Cardiac fibroblast (primary cell): ENCODE measurements at regions not wholly inside any gene's neighbourhood (a gene's known extent, or its start where the extent isn't known, plus 50 kb on each side); places are given as distances from the start of the nearest gene placed in this dataset.

ENCODE experiments used
- DNase-seq, 2 donors: peaks; one replicate each; pipeline versions ENCODE4 v3.0.0 to v3.0.0-alpha.2; 2010; ENCODE audit warnings: low read depth in 2 of 2
- H3K4me3 ChIP-seq, 2 donors: replicated peaks in 1 of 2; 1 replicate in 1 of 2; 2 replicates in 1 of 2; pipeline ENCODE4 v1.5.1; 2011; ENCODE audit warnings: low read depth in 2 of 2, low read length in 2 of 2, mild to moderate bottlenecking in 2 of 2, moderate library complexity in 1 of 2
- CTCF ChIP-seq: IDR thresholded peaks from one replicate; pipeline ENCODE4 v1.5.1; 2011; ENCODE audit warnings: low read depth, mild to moderate bottlenecking, low read length, inconsistent platforms

- no peak overlapping the region for H3K4me3 ChIP-seq
- DNase-seq: no peak
- no peak for TF ChIP-seq CTCF
These were observed 53.1 kb upstream of the ATF7IP2 start for GRCh38 chr16:10332775-10333174.

DNA sequence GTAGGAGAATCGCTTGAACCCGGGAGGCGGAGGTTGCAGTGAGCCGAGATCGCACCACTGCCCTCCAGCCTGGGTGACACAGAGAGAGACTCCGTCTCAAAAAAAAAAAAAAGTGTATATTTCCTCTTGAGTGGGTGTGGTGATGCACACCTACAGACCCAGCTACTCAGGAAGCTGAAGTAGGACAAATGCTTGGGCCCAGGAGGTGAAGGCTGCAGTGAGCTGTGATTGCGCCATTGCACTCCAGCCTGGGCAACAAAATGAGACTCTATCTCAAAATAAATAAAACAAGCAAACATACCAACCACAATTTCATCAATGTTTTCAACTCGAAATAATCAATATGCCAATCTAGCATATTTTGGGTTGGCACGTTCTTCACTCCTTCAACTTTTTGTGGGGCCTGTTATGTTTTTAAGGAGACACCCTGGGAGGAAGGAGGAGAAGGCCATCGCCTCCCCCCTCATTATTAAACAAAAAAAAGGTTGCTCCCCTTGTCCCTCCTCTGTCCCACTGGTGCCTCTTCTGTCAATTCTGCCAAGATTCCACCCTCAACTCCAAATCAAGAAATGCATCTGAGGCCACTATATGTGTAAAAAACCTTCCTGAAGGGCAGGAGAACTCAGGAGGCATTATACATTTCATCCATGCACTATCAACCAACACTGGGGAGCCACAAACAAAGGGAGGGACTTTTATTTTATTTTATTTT is 52.4 kb upstream of the ATF7IP2 start:
- no peak overlapping the region for H3K4me3 ChIP-seq
- no peak for TF ChIP-seq CTCF
- DNase-seq: no peak

- no peak for DNase-seq
- no peak overlapping the region for H3K4me3 ChIP-seq
- no peak for TF ChIP-seq CTCF
These were observed 50.2 kb upstream of the ATF7IP2 start for GRCh38 chr16:10335681-10336080.
